Activated CD4-positive, alpha-beta T cell treated with anti-CD3 and anti-CD28 coated beads, Interleukin-2, amount 10 ng/mL, durations not matched to agents 7 days and 5 days (primary cell): ENCODE measurements at regions not wholly inside any gene's neighbourhood (a gene's known extent, or its start where the extent isn't known, plus 50 kb on each side); places are given as distances from the start of the nearest gene placed in this dataset.

Experiments used
- CTCF ChIA-PET: fragments of 350-600 bp; sonication (Branson Sonifier 250); formaldehyde crosslinking; loops from one replicate; lab custom pipeline; 2021; ENCODE audit warnings: antibody characterized with exemption; lab: Charles Lee
- POLR2A ChIA-PET: fragments of 350-600 bp; sonication (Branson Sonifier 250); formaldehyde crosslinking; loops from one replicate; lab custom pipeline; 2021; ENCODE audit warnings: antibody characterized with exemption; lab: Charles Lee
- DNase-seq: peaks from one replicate; pipeline ENCODE4 v3.0.0-alpha.2; 2020
- H3K27ac Mint-ChIP-seq: one replicate; pipeline ENCODE4 v1.8.0; 2021; ENCODE audit warnings: mild to moderate bottlenecking, moderate library complexity, mixed read lengths
- H3K27me3 Mint-ChIP-seq: one replicate; pipeline ENCODE4 v1.8.0; 2021; ENCODE audit warnings: mixed read lengths
- H3K36me3 Mint-ChIP-seq: one replicate; pipeline ENCODE4 v1.8.0; 2021; ENCODE audit warnings: low read depth, mixed read lengths
- H3K4me1 Mint-ChIP-seq: one replicate; pipeline ENCODE4 v1.8.0; 2021; ENCODE audit warnings: mixed read lengths
- H3K4me3 Mint-ChIP-seq: one replicate; pipeline ENCODE4 v1.8.0; 2021; ENCODE audit warnings: mild to moderate bottlenecking, moderate library complexity, mixed read lengths
- H3K9me3 Mint-ChIP-seq: one replicate; pipeline ENCODE4 v1.8.0; 2021; ENCODE audit warnings: mixed read lengths

GRCh38 chr14:51145246-51145645 is 50.3 kb upstream of the TRIM9 start:
- no peak for DNase-seq
- Mint-ChIP-seq H3K4me1 (no peaks in the 10 kb centered on the region), H3K27ac (no peak overlapping the region), H3K4me3 (no peak overlapping the region), H3K36me3 (no peaks in the 10 kb centered on the region), H3K9me3 (peaks cover 3% of the 10 kb centered on the region), H3K27me3 (no peaks in the 10 kb centered on the region)
- POLR2A ChIA-PET, result no interaction called here
- CTCF ChIA-PET, result no interaction called here

GRCh38 chr14:51147183-51147582 is 52.3 kb upstream of the TRIM9 start:
- Mint-ChIP-seq H3K4me3 (no peak overlapping the region), H3K27me3 (no peaks in the 10 kb centered on the region), H3K9me3 (peaks cover 9% of the 10 kb centered on the region), H3K4me1 (no peaks in the 10 kb centered on the region), H3K36me3 (no peaks in the 10 kb centered on the region), H3K27ac (no peak overlapping the region)
- ChIA-PET CTCF (interaction anchor here (1.6 kb wide), 1 partner anchor 14 kb away, joined by 3 read pairs; no protein-coding TSS in a partner anchor), POLR2A (no interaction called here)
- DNase-seq, result no peak

GRCh38 chr14:51155326-51155725 is 60.4 kb upstream of the TRIM9 start:
- DNase-seq, result no peak
- Mint-ChIP-seq H3K4me3 (no peak overlapping the region), H3K4me1 (no peaks in the 10 kb centered on the region), H3K27me3 (peaks cover 2% of the 10 kb centered on the region), H3K9me3 (peaks cover 8% of the 10 kb centered on the region), H3K36me3 (no peaks in the 10 kb centered on the region), H3K27ac (no peak overlapping the region)
- ChIA-PET POLR2A (no interaction called here), CTCF (no interaction called here)

GRCh38 chr14:51157012-51157411 is 62.1 kb upstream of the TRIM9 start:
- ChIA-PET CTCF (no interaction called here), POLR2A (no interaction called here)
- Mint-ChIP-seq H3K27me3 (peaks cover 2% of the 10 kb centered on the region), H3K4me3 (no peak overlapping the region), H3K4me1 (no peaks in the 10 kb centered on the region), H3K27ac (no peak overlapping the region), H3K9me3 (no peaks in the 10 kb centered on the region), H3K36me3 (no peaks in the 10 kb centered on the region)
- no peak for DNase-seq

GRCh38 chr14:51160871-51161270 is 66.0 kb upstream of the TRIM9 start:
- no peak overlapping the region for H3K4me3 Mint-ChIP-seq
- no peak for DNase-seq
- ChIA-PET POLR2A (no interaction called here), CTCF (no interaction called here)
- H3K36me3 Mint-ChIP-seq, result no peaks in the 10 kb centered on the region
- no peak overlapping the region for H3K27ac Mint-ChIP-seq
- H3K27me3 Mint-ChIP-seq, result peaks cover 2% of the 10 kb centered on the region
- no peaks in the 10 kb centered on the region for H3K9me3 Mint-ChIP-seq
- H3K4me1 Mint-ChIP-seq, result no peaks in the 10 kb centered on the region

- ChIA-PET POLR2A (no interaction called here), CTCF (no interaction called here)
- Mint-ChIP-seq H3K27me3 (no peaks in the 10 kb centered on the region), H3K4me3 (no peak overlapping the region), H3K27ac (no peak overlapping the region), H3K36me3 (no peaks in the 10 kb centered on the region), H3K4me1 (no peaks in the 10 kb centered on the region), H3K9me3 (no peaks in the 10 kb centered on the region)
- no peak for DNase-seq
Measured at GRCh38 chr14:51165415-51165814, 70.5 kb upstream of the TRIM9 start.

GRCh38 chr14:51167587-51168214 is 72.3 kb upstream of the TMX1 start:
- no peak overlapping the region for H3K27ac Mint-ChIP-seq
- ChIA-PET POLR2A (no interaction called here), CTCF (interaction anchor here (0.7 kb wide), 1 partner anchor 96 kb away, joined by 3 read pairs; no protein-coding TSS in a partner anchor)
- H3K36me3 Mint-ChIP-seq, result no peaks in the 10 kb centered on the region
- H3K4me1 Mint-ChIP-seq, result no peaks in the 10 kb centered on the region
- H3K9me3 Mint-ChIP-seq, result no peaks in the 10 kb centered on the region
- no peak overlapping the region for H3K4me3 Mint-ChIP-seq
- DNase-seq, result no peak
- H3K27me3 Mint-ChIP-seq, result no peaks in the 10 kb centered on the region

- H3K27ac Mint-ChIP-seq, result no peak overlapping the region
- no peaks in the 10 kb centered on the region for H3K27me3 Mint-ChIP-seq
- ChIA-PET POLR2A (no interaction called here), CTCF (interaction anchor here (0.7 kb wide), 1 partner anchor 97 kb away, joined by 3 read pairs; no protein-coding TSS in a partner anchor)
- no peaks in the 10 kb centered on the region for H3K4me1 Mint-ChIP-seq
- no peaks in the 10 kb centered on the region for H3K36me3 Mint-ChIP-seq
- no peak overlapping the region for H3K4me3 Mint-ChIP-seq
- H3K9me3 Mint-ChIP-seq, result no peaks in the 10 kb centered on the region
- no peak for DNase-seq
Measured at GRCh38 chr14:51168215-51168613, 71.8 kb upstream of the TMX1 start.

GRCh38 chr14:51173863-51174262 is 66.2 kb upstream of the TMX1 start:
- no peak overlapping the region for H3K27ac Mint-ChIP-seq
- no peaks in the 10 kb centered on the region for H3K36me3 Mint-ChIP-seq
- ChIA-PET POLR2A (no interaction called here), CTCF (no interaction called here)
- no peaks in the 10 kb centered on the region for H3K9me3 Mint-ChIP-seq
- H3K27me3 Mint-ChIP-seq, result peaks cover 2% of the 10 kb centered on the region
- DNase-seq, result no peak
- no peak overlapping the region for H3K4me3 Mint-ChIP-seq
- no peaks in the 10 kb centered on the region for H3K4me1 Mint-ChIP-seq

- H3K4me3 Mint-ChIP-seq, result no peak overlapping the region
- no peak overlapping the region for H3K27ac Mint-ChIP-seq
- ChIA-PET POLR2A (no interaction called here), CTCF (no interaction called here)
- H3K9me3 Mint-ChIP-seq, result no peaks in the 10 kb centered on the region
- no peak for DNase-seq
- H3K4me1 Mint-ChIP-seq, result no peaks in the 10 kb centered on the region
- H3K27me3 Mint-ChIP-seq, result peaks cover 9% of the 10 kb centered on the region
- no peaks in the 10 kb centered on the region for H3K36me3 Mint-ChIP-seq
Measured at GRCh38 chr14:51176839-51177238, 63.2 kb upstream of the TMX1 start.

- Mint-ChIP-seq H3K27ac (no peak overlapping the region), H3K4me3 (no peak overlapping the region), H3K36me3 (no peaks in the 10 kb centered on the region), H3K4me1 (no peaks in the 10 kb centered on the region), H3K27me3 (peaks cover 9% of the 10 kb centered on the region), H3K9me3 (no peaks in the 10 kb centered on the region)
- POLR2A ChIA-PET, result no interaction called here
- no peak for DNase-seq
- CTCF ChIA-PET, result no interaction called here
Measured at GRCh38 chr14:51180577-51180976, 59.5 kb upstream of the TMX1 start.

- H3K36me3 Mint-ChIP-seq, result no peaks in the 10 kb centered on the region
- ChIA-PET POLR2A (no interaction called here), CTCF (no interaction called here)
- H3K27me3 Mint-ChIP-seq, result peaks cover 7% of the 10 kb centered on the region
- H3K27ac Mint-ChIP-seq, result no peak overlapping the region
- no peak for DNase-seq
- no peak overlapping the region for H3K4me3 Mint-ChIP-seq
- H3K9me3 Mint-ChIP-seq, result no peaks in the 10 kb centered on the region
- no peaks in the 10 kb centered on the region for H3K4me1 Mint-ChIP-seq
Measured at GRCh38 chr14:51182131-51182565, 57.9 kb upstream of the TMX1 start.

- H3K9me3 Mint-ChIP-seq, result no peaks in the 10 kb centered on the region
- DNase-seq, result no peak
- H3K4me1 Mint-ChIP-seq, result no peaks in the 10 kb centered on the region
- H3K27ac Mint-ChIP-seq, result no peak overlapping the region
- no peaks in the 10 kb centered on the region for H3K36me3 Mint-ChIP-seq
- peaks cover 7% of the 10 kb centered on the region for H3K27me3 Mint-ChIP-seq
- no peak overlapping the region for H3K4me3 Mint-ChIP-seq
- ChIA-PET POLR2A (no interaction called here), CTCF (no interaction called here)
Measured at GRCh38 chr14:51185180-51185579, 54.9 kb upstream of the TMX1 start.

GRCh38 chr14:51185754-51186153 is 54.3 kb upstream of the TMX1 start:
- Mint-ChIP-seq H3K9me3 (no peaks in the 10 kb centered on the region), H3K36me3 (no peaks in the 10 kb centered on the region), H3K4me1 (no peaks in the 10 kb centered on the region), H3K27ac (no peak overlapping the region), H3K27me3 (peaks cover 6% of the 10 kb centered on the region), H3K4me3 (no peak overlapping the region)
- no peak for DNase-seq
- ChIA-PET CTCF (no interaction called here), POLR2A (no interaction called here)
